GM18502 (cell line): ENCODE measurements at regions not wholly inside any gene's neighbourhood (a gene's known extent, or its start where the extent isn't known, plus 50 kb on each side); places are given as distances from the start of the nearest gene placed in this dataset.

Source experiments
- ATAC-seq: cut with Tn5 transposase; IDR thresholded peaks from one replicate; pipeline ENCODE4 v1.9.1; 2021; ENCODE audit warnings: mild to moderate bottlenecking; ENCODE audit not compliant: unreplicated experiment, poor library complexity

DNA sequence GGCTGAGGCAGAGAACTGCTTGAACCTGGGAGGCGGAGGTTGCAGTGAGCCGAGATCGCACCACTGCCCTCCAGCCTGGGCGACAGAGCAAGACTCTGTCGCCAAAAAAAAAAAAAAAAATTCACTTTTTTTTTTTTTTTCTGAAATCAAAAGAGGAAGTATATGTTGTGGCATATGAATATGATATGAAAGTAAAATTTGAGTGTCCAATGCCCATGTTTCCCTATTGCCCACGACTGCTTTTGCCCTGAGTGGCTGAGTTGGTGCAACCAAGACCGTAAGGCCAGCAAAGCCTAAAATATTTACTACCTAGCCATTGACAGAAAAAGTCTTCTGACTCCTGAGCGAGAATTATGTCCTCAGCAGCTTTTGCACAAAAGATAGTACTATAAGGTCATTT, 101.7 kb upstream of the PARP11 start:
- no peak for ATAC-seq

DNA sequence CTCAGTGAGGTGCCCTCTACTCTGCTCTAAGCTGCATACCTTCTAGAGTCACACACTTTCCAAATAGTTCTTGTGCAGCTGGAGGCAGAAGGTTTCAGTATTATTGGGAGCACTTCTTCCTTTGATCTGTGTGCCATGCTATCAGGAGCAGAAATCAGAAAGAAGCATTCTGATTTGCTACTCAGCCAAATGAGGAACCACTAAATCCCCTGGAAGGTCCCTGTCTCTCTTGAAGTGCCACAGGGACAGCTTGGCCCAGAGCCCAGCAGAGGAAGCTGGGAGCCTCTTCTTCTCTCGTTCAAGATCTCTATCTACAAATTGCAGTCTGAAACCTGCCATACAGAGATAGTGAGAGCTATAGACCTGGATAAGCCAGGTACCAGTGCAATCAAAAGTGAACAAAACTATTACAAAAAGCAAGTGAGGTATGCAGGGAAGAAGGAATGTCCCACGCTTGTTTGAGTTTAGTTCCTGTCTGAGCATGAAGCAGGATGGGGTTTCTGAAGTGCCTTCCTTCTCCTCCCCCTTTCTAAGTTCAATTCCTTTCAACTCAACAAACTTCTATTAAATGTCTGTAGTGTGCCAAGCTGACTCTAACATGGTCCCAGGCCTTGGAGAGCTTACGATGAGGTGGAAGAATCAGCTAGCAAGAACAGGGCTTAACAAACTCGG, 100.9 kb upstream of the PARP11 start:
- ATAC-seq, result no peak

DNA sequence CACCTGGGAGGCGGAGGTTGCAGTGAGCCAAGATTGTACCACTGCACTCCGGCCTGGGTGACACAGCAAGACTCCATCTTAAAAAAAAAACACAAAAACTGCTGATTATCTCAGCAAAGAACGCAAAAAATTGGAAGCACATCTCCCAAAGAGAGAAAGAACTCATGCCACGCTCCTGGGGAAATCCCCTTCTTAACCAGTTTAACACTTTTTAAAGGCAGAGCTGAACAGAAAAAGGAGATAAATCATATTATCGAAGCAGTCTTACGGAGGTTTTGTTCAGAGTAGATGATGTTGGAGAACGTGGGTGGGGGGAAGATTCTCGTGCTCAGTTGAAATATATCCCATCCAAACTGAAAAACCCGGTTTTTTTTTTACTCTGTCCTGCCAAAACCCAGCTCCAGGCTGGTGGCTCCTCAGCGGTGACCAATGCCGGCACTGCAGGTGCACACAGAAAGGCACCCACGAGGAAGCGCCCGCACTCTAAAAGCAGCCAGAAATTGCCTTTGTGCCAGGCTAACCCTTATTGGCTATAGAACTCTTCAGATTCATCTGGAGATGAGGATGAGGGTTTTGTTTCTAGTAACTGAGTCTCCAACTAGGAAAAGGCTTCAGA, 100.2 kb upstream of the PARP11 start:
- no peak for ATAC-seq

DNA sequence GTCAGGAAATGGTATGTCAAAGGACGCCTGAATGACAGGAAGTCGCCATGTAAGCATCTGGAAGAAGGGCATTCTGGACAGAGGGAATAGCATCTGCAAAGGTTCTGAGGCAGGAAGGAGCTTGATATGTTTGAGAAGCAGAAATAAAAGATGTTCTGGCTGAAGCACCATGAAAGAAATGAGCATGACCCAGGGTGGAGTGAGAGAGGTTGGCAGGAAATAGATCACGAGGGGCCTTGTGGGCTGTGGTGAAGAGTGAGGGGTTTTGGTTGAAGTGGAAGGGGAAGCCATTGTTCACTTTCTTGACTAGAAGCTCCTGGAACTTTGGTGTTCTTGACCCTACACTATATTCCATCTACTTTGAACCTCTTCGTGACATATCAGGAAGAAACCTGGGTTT, 99.4 kb upstream of the PARP11 start:
- no peak for ATAC-seq

DNA sequence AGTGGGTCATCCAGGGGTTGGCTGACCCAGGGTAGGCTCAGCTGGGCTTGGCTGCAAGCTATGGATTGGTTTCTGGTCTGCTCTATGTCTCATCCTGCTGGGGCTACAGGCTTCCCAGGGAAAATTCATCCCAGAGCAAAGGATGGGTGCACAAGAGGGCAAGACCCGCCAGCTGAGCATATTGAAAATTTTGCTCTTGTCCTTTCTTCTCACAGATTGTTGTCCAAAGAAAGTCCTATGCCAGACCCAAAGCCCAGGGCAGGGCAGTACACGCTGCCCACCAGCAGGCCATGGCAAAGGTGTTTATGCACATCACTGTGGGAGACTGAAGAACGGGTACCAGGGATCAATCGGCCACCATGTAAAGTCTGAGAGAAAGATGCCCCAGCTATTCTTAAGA, 95.3 kb upstream of the PARP11 start:
- no peak for ATAC-seq

DNA sequence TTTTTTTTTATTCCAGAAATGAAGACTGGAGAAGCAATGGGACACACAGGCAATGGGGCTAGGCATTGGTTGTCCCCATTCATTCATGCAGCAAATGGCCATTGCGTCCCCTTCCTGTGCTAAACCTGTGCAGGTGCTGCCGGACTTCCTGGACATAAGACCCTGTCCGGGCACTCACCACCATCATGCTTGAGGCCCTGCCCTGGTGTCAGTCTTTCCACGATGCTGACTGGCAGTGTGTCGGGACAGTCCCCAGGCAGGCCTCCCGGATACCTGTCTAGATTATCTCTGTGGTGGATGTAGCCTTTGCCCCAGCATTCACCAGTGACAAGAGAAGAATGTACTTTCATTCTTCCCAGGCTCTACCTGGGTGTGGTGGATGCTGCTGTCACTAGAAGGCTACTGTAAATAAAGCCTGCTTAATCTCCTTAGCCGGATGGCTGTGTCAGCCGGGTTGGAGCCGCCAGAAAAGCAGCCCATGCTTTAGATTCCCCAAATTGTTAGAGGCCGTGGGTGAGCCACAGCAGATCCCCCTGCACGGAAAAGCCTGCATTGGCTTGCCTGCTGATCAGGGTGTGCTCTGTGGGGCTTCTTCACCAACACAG, 94.5 kb upstream of the PARP11 start:
- ATAC-seq, result no peak

DNA sequence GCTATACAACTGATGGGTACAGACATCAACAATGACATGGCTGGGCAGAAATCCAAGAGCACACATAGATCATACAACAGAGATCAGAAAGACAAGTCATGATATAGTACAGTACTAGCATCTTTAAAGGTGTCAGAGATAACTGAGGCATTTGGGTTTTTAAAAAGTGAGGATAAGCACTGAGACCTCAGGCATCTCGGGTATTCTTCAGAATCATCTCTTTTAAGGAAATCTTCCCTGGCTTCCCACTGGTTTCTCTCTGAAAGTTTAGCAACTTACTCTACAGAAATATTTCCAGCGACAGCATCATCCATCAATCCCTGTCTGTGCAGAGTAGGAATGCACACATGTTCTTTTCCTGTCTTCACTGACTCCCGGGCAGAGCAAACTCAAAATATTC, 93.2 kb upstream of the PARP11 start:
- ATAC-seq, result no peak

DNA sequence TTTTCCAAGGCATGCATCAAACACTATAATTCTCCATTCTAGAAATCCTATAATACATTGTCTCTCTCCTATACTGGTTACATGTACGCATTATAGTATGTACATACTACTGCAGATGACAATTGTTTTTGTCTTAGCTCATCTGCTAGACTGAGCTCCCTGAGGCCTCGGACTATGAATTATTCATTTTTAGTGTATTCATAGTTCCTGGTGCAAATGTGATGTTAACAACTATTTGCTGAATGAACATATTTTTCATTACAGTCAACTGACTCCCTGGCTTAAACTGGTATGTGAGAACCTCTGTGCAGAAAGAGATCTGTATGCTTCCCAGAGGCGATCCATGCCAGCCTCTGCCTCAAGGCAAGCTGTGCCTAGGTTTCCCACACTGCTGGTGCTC, 91.8 kb upstream of the PARP11 start:
- ATAC-seq, result no peak

DNA sequence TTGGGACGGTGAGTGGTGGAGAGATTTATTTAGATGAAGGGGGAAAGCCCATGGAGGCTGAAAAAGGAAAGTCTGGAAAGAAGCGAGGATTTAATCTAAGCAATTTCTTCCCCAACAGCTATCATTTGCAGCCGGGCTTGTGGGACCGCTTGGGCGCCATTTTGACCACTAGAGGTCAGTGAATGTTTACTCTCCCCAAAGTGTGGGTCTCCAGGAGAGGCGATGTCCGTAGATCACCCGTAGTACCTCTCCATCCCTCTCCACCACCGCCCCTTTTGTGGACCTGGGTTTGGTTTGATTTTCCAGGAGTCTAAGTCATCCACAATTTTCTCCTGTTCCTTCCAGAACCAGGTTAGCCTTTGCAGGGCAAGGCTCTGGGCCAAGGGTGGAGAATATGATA, 91.2 kb upstream of the PARP11 start:
- no peak for ATAC-seq

DNA sequence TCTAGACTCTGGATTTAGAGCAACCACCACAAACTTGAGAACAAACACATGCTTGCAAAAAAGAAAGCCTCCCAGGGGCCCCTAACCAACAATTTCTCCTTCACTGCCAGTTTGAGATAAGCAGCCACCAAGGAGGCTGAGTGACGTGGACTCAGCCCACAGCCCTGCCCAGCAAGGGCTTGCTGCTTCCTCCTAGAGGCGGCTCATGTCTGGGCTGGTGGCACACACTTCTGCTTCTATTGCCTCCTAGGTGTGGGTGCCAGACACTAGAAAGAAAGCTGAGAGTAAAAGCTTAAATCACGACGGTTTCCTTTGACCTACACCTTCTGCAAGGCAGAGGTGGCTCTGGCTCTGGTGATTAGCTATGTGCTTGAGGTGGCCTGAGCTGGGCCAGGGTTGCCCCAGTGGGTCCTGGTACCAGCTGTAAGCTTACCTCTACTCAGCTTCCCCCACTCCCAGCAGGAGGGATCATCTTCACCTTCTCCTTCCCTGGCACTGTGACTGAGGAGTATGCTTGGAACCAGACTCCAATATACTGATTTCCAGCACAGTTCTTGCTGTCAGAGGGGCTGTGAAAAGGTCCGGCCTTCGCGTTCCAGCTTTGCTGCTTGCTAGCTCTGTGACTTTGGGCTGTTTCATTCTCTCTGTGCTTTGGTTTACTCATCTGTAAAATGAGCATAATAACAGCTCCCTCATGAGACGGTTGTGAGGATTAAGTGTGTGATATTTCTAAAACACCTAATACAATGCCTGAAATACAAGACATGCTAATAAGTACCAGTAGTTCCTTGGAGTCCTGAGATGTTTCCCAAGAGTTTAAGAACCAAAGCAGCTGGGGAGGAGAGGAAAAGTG, 89.7 kb upstream of the PARP11 start:
- no peak for ATAC-seq

DNA sequence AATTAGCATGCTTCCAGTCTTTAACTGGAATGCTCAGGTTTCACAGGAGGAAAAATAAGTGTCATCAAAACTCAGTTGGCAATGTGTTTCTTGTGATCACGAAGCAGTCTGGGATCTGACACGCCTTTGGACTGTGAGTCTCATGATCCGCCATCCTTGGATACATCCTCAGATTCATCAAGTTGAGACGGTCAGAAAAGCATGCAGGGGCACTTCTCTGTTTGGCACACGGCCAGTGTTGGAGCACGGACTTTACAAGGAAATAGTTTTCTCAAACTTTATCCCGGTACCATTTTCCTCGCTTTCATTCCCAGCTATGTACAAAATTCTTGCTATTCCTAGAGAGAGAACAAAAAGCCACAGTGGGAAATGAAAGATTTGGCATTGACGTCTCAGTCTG, 88.4 kb upstream of the PARP11 start:
- ATAC-seq, result no peak

DNA sequence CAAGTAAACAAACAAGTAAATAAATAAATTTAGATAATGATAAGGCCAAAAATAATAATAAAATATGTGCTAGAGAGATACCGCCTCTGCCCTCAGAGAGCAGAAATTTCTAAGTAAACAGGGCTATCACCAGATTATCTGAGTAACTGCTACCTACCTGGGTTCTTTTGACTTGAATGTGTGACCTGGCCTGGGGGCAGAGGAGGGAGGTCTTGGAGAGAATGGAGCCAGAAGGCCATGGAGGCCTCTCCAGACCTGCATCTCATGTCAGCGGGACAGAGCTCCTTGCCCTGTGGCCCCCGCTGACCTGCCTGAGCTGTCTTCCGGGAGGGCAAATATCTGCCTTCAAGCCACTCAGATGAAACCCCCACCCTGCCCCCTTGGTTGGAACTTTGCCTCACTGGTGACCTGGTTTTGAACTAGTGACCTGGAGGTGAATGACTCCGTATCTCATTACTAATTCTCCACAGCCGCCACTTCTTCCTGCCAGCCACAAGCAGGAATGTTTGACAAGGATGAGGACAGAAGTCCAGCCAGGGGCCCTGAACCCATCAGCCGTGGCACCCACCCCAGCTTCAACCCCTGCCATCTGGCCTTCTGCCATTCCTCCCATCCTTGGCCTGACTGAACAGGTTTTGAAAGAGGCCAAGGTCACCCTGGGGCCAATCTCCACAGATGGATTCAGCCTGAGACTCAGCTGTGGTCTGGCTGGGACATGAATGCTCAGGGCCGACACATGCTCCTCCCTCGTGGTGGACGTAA, 86.8 kb upstream of the PARP11 start:
- no peak for ATAC-seq

DNA sequence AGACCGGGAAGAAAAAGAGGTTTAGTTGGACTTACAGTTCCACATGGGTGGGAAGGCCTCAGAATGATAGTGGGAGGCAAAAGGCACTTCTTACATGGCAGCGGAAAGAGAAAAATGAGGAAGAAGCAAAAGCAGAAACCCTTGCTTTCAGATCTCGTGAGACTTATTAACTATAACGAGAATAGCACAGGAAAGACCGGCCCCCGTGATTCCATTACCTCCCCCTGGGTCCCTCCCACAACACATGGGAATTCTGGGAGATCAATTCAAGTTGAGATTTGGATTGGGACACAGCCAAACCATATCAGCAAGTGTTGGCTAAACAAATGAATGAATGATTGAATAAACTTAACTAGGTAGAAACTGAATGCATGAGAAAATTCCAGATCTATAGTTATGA, 85.3 kb upstream of the PARP11 start:
- no peak for ATAC-seq

DNA sequence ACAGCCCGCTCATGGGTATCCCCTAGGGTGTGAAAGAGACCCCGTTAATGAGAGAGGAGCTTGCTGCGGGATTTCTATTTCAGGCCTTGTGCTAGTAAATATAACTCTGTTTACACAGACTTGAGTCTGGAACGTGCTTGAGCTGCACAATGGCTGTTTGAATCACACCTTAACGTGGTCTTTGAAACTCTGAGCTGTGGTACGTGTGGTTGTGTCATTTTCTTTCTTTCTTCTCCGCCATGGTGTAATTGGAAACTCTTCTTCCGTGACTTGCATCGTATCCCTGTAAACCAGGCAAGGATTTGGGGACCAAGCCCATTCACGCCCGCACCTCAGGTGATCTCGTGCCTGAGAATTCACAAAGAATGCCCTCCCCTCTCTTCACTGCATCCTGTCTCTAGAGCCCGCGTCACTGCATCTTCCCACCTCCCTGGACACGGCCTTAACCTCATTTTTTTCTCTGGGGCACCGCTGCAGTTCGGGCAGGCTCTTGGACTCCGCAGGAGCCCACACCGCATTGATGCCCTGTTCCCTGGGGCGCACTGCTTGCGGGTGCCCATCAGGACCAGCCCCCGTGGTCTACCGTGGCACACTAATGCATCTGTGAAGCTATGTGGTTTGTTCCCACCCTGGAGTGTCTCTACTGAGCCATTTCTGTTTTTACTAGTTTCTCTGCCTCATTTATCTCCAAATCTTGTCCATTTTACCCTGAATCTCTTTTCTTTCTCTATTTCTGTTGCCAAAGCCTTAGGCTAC, 78.4 kb upstream of the PARP11 start:
- no peak for ATAC-seq

DNA sequence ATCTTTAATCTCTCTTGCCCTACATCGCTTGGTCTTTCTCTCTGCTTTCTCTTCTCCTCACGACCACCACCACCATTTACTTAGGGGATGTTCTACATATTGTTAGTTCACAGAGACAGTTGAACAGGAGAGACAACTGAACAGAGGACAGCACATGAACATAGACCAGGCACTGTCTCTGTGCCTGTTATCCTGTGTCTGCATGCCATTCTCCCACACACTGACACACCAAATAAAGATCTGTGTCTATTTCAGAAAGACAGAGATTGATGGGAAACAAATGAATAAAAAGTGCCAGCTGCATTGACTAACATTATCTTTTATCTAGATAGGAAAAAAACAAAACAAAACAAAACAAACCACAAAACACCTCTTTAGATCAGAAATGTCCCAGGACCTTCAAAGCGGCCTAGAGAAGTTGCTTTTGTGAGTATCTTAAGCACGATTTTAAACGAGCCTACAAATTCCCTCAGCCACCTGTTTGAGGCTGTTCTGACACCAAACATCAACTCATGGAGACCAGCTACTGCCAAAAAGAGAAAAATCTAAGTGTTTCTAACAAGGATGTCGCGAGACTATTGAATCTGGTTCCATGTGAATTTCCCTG, 77.6 kb upstream of the PARP11 start:
- ATAC-seq, result no peak

DNA sequence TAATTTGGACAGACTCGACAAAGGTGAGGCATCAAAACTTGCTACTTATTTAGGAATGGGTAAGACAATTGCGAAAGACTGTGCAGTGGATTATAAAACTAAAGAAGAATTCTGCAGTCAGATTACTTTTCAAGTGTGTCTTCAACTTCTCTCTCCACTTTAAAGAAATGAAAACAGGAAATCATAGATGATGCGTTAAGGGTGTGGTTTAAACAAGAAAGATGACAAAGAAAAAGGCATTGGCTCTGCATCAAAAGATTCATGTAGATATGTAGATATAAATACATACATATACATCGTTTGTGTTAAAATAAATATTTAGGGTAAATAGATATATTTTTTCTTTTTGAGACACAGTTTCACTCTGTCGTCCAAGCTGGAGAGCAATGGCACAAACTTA, 74.6 kb upstream of the PARP11 start:
- ATAC-seq, result no peak

DNA sequence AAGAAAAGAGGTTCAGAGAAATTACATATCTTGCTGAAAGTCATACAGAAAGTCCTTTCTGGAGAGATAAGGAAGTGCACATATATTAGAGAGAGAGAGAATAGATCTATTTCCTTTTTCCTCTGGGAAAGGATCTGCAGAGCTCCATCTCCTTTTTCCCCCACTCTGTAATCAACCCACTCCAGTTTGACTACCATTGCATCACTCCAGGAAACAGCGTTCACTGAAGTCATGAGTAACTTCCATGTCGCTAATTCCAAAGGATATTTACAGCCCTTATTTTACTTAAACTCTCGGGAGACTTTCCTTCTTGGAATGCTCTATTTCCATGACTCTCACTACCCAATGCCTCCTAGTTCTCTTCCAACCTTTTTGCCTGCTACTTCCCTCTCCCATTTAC, 72.5 kb upstream of the PARP11 start:
- ATAC-seq, result no peak

DNA sequence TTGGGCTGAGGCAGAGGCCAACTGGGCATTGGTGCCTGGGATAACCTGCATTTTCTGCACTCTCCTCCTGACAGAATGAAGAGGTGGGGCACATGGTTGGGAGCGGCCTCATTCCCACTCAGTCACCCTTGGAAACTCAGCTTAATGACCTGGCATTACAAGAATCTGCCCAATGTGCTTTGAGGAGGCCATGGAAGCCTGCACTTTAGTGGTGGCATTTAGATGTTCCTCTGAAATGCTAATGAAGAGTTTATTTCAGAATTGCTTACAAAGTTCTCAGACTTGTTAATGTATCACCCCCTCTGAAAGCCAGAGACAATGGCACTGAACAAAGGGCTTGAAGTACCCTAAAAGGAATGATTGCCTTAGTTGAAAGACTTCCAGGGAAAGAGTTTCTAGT, 71.4 kb upstream of the PARP11 start:
- ATAC-seq, result no peak

DNA sequence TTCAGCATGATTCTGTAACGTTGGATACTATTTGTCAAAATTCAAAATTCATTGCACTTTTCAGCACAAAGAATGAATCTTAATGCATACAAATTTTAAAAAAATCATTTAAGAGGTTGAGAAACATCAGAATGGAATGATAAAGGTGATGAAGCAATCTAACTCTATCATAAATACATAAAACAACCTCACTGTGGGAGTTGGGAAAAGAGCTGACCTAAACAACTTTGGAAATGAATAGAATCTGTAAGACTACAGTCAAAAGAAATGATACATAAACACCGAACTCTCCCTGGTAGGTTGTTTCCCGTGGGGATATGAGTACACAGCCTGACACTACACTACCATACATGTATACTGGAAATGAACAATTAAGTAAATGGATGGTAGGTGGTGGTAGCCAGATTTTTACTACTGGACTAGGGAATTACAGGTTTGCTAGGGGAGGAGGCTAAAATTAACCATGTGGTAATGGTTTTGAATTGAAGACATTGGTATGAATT, 64.9 kb upstream of the PARP11 start:
- ATAC-seq, result no peak
